HG02759 (cell line): ENCODE measurements at regions not wholly inside any gene's neighbourhood (a gene's known extent, or its start where the extent isn't known, plus 50 kb on each side); places are given as distances from the start of the nearest gene placed in this dataset.
"Not testable (repeated sequence)": the region's sequence is repeated elsewhere in the genome, so short reads cannot be mapped to it uniquely, and the experiment has no call there.

Source experiments
- ATAC-seq: cut with Tn5 transposase; IDR thresholded peaks from one replicate; pipeline ENCODE4 v1.9.1; 2021; ENCODE audit warnings: mild to moderate bottlenecking, moderate library complexity; ENCODE audit not compliant: unreplicated experiment

DNA sequence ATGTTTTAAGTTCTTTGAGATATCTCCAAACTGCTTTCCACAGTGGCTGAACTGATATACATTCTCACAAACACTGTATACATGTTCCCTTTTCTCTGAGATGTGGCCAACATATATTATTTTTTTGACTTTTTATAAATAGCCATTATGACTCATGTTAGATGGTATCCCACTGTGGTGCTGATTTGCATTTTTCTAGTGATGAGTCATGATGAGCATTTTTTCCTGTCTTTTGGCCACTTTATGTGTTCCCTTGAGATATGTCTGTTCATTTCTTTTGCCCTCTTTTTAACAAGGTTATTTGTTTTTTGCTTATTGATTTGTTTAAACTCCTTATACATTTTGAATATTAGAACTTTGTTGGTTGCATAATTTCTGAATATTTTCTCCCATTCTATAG lies 1055.1 kb downstream of the NXPH1 start:
- ATAC-seq = peak; percentile 63

DNA sequence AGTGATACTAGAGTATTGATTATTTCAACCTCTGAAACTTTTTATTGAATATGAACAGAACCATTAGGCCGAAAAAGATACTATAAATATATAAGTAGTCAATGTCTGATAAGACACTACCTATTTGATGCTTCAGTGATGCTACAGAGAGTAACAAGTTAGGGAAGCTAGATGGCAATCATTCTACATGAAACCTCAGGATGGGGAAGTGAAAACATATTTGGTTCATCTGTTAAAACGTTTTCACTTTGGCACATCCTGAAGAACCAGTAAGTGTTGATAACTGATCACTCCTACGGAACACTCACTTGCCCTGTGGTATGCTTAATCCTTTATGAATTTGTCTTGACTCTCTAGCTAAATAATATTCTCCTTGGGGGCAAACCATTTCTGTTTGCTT lies 1064.9 kb downstream of the NXPH1 start:
- ATAC-seq = no peak

- ATAC-seq = no peak
These were observed 1068.9 kb downstream of the NXPH1 start for GRCh38 chr7:9502269-9502668.

- no peak for ATAC-seq
These were observed 1071.3 kb downstream of the NXPH1 start for GRCh38 chr7:9504678-9505077.

DNA sequence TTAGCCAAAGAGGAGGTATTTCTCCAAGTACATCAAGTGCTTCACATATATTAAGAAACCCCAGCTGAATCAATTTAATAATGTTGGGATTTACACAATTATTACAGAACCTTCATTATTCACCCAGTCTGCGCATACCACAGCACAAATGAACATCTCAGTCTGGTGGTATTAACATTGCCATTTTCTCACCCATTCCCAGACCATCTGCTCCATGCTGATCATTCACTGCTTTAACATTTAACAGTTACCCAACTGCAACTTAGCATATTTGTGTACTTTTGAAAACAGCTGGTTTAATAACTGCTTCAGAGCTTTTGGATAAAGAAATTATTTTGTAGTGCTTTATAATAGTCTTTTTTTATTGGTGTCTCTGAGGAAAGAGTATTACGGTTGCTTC lies 1072.1 kb downstream of the NXPH1 start:
- no peak for ATAC-seq

DNA sequence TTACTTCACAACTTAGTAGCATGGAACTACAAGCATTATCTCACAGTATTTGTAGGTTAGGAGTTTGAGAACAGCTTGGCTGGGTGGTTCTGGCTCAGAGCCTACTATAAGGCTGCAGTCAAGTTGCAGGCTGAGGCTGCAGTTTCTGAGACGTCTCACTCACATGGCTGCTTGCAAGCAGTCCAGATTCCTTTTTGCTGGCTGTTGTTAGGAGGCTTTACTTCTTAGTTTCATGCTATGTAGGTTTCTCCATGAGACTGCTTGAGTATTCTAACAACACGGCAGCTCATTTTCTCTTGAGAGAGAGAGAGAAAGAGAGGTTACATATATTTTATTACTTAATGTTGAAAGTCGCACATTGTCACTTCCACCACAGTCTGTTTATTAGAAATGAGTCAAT lies 1073.9 kb downstream of the NXPH1 start:
- no peak for ATAC-seq

- ATAC-seq = no peak
These were observed 1083.3 kb downstream of the NXPH1 start for GRCh38 chr7:9516662-9517061.

DNA sequence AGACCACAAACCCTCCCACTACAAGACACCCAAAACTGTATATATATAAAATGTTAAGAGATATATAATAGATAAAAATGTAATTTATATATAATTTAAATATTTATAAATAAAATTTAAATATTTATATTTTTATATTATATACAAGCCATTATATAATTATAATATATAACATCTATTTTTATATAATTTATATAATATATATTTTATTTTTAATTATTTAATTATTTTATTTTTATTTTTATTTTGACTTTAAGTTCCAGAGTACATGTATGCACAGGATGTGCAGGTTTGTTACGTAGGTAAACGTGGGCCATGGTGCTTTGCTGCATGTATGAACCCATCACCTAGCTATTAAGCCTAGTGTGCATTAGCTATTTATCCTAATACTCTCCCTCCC lies 1090.2 kb downstream of the NXPH1 start:
- no peak for ATAC-seq

- not testable (repeated sequence) for ATAC-seq
These were observed 1119.0 kb downstream of the NXPH1 start for GRCh38 chr7:9552431-9552830.

DNA sequence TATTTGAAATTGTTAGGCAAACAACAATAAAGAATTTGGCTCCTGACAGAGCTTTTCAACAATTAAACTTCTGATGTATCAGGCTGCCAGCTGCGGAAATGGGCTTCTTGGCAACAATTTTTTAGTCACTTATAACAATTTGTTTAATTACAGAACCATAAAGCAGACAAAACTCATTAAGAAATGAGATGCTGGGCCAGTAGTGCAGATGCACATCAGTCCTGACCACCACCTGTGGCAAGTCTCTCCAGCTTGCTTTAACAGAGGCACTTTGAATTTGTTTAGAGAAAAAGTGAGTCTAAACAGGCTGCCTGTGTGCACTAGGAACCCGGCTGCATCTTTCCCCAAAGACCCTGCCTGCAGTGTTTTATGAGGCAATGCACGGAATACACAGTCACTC lies 1124.4 kb downstream of the NXPH1 start:
- ATAC-seq = no peak

GRCh38 chr7:9575716-9576115 lies 1142.3 kb downstream of the NXPH1 start:
- no peak for ATAC-seq

DNA sequence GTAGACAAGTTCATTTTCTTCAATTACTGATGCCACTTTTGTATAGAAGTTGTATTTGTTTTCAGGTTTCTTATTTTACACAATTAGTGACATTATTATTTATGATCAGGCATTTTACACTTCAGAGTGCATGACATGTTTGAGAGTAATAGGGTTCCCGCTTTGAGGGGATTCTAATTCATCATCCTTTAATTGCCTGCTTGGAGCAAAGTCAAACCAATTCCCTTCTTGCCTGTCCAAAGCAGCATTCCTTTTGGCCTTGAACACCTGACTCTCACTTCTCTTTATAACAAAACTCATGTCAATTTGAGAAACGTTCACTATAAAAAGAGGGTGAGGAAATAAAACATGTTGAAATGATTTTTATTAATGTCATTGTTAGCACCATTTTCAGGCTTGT lies 1149.4 kb downstream of the NXPH1 start:
- no peak for ATAC-seq

- no peak for ATAC-seq
These were observed 1165.0 kb downstream of the NXPH1 start for GRCh38 chr7:9598411-9598810.

DNA sequence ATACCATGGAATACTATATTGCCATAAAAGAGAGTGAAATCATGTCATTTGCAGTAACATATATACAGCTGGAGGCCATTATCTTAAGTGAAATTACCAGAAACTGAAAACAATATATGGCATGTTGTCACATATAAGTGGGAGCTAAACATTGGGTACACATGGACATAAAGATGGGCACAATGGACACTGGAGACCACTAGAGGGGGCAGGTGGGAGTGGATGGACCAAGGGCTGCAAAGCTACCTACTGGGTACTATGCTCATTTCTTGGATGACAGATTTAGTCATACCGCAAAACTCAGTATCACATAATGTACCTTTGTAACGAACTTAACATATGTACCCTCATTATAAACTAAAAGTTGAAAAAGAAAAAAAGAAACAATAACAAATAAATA lies 1167.6 kb downstream of the NXPH1 start:
- no peak for ATAC-seq

DNA sequence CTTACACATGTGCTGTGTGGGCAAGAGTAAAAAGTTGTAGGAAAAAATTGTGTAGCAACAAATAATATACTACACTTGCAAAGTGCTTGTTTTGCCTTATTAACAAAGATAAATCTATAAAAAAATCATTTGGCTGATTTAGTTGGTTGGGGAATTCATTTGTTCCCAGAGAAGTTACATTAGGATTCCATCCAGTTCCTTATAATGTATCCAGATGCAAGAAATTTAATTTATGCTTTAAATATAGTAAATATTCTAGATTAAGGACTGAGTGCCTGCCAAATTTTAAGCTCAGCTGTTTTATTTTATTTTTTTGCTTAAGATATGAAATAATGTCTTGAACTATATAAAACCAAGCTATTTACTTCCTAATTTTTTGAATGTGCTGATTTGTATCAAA lies 1169.9 kb downstream of the NXPH1 start:
- ATAC-seq = no peak

GRCh38 chr7:9608560-9608959 lies 1175.2 kb downstream of the NXPH1 start:
- no peak for ATAC-seq

- ATAC-seq = not testable (repeated sequence)
These were observed 1187.5 kb downstream of the NXPH1 start for GRCh38 chr7:9620899-9621298.

DNA sequence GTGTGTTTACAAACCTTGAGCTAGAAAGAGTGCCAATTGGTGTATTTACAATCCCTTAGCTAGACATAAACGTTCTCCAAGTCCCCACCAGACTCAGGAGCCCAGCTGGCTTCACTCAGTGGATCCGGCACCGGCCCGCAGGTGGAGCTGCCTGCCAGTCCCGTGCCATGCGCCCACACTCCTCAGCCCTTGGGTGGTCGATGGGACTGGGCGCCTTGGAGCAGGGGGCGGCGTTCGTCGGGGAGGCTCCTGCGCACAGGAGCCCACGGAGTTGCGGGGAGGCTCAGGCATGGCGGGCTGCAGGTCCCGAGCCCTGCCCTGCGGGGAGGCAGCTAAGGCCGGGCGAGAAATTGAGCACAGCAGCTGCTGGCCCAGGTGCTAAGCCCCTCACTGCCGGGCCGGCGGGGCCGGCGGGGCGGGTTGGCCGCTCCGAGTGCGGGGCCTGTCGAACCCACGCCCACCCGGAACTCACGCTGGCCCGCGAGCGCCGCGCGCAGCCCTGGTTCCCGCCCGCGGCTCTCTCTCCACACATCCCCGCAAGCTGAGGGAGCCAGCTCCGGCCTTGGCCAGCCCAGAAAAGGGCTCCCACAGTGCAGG lies 1188.0 kb downstream of the NXPH1 start:
- not testable (repeated sequence) for ATAC-seq

DNA sequence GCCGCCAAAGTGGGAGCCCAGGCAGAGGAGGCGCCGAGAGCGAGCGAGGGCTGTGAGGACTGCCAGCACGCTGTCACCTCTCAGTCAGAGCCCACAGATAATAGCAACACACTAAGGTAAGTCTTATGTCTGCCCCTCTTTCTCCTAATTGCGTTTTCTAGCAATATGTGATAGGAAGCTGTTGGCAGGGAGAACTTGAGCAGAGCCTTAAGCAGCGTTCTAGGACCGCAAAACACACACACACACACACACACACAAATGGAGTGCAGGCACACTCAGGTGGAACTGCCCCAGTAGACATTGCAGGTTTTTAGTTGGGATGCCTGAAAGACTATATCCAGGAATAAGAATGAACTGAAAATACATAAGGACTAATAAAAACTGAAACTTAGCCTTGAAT lies 1188.5 kb downstream of the NXPH1 start:
- ATAC-seq = no peak

DNA sequence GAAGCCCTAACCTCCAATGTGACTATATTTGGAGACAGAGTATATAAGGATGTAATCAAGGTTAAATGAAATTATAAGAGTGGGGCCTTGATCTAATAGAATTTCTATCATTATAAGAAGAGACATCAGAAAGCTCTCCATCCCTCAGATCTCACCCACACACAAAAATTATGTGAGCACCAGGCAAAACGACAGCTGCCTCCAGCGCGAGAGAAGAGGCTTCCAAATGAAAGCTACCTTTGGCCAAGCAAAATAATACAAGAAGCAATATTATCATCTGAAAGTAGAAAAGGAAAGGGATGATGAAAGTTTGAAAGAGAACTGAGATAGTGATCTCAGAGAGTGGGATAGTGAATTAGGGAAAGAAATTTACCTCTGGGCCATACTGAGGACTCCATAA lies 1192.5 kb downstream of the NXPH1 start:
- ATAC-seq = no peak

- ATAC-seq = no peak
These were observed 1212.3 kb downstream of the NXPH1 start for GRCh38 chr7:9645756-9646155.

- ATAC-seq = no peak
These were observed 1223.8 kb downstream of the NXPH1 start for GRCh38 chr7:9657257-9657656.
